Left ventricle myocardium inferior (tissue), 1 donor: ENCODE measurements at regions not wholly inside any gene's neighbourhood (a gene's known extent, or its start where the extent isn't known, plus 50 kb on each side); places are given as distances from the start of the nearest gene placed in this dataset.

ENCODE experiments used
- DNase-seq: peaks from one replicate; pipeline ENCODE4 v3.0.0-alpha.2; 2020
- H3K27ac ChIP-seq: fragments of 200-600 bp; replicated peaks from 2 replicates; pipeline ENCODE4 v1.8.0; 2021
- H3K27me3 ChIP-seq: fragments of 200-600 bp; 2 replicates; pipeline ENCODE4 v1.8.0; 2021; ENCODE audit warnings: low read depth
- H3K36me3 ChIP-seq: fragments of 200-600 bp; 2 replicates; pipeline ENCODE4 v1.8.0; 2021
- H3K4me1 ChIP-seq: fragments of 200-600 bp; 2 replicates; pipeline ENCODE4 v1.8.0; 2021
- H3K4me3 ChIP-seq: fragments of 200-600 bp; 2 replicates; pipeline ENCODE4 v1.8.0; 2021; ENCODE audit warnings: mild to moderate bottlenecking, moderate library complexity
- H3K9me3 ChIP-seq: fragments of 200-600 bp; replicated peaks from 2 replicates; pipeline ENCODE4 v1.8.0; 2021
- intact Hi-C: fragments of 100-400 bp; cut with micrococcal nuclease; formaldehyde crosslinking; loops from one replicate; pipeline ENCODE4 v1.11.0; 2022
- TF ChIP-seq, protein P1 (sequence below): fragments of 200-600 bp; IDR thresholded peaks from 2 replicates; pipeline ENCODE4 v1.8.0; 2021; ENCODE audit warnings: antibody characterized with exemption, mild to moderate bottlenecking, borderline replicate concordance
- donor health status: DM: no; HTN: yes; CAD: no; lungs with severe emphysema.

DNA sequence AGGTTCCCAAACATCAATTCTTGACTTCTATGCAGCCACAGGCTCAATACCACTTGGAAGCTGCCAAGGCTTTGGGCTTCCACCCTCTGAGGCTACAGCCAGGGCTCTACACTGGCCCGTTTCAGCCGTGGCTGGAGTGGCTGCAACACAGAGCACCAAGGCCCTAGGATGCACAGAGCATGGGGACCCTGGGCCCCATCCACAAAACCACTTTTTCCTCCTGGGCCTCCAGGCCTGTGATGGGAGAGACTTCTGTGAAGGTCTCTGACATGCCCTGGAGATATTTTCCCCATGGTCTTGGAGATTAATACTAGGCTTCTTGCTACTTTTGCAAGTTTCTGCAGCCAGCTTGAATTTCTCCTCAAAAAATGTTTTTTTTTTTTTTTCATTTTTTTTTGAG, 655.4 kb upstream of the ZP4 start:
- TF ChIP-seq, protein P1, sequence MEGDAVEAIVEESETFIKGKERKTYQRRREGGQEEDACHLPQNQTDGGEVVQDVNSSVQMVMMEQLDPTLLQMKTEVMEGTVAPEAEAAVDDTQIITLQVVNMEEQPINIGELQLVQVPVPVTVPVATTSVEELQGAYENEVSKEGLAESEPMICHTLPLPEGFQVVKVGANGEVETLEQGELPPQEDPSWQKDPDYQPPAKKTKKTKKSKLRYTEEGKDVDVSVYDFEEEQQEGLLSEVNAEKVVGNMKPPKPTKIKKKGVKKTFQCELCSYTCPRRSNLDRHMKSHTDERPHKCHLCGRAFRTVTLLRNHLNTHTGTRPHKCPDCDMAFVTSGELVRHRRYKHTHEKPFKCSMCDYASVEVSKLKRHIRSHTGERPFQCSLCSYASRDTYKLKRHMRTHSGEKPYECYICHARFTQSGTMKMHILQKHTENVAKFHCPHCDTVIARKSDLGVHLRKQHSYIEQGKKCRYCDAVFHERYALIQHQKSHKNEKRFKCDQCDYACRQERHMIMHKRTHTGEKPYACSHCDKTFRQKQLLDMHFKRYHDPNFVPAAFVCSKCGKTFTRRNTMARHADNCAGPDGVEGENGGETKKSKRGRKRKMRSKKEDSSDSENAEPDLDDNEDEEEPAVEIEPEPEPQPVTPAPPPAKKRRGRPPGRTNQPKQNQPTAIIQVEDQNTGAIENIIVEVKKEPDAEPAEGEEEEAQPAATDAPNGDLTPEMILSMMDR, result no peak
- intact Hi-C loops, result no loop called here
- Histone ChIP-seq H3K27me3 (no peaks in the 10 kb centered on the region), H3K4me3 (no peak overlapping the region), H3K4me1 (no peaks in the 10 kb centered on the region), H3K27ac (no peak overlapping the region), H3K9me3 (peaks cover 23% of the 10 kb centered on the region), H3K36me3 (no peaks in the 10 kb centered on the region)
- no peak for DNase-seq

DNA sequence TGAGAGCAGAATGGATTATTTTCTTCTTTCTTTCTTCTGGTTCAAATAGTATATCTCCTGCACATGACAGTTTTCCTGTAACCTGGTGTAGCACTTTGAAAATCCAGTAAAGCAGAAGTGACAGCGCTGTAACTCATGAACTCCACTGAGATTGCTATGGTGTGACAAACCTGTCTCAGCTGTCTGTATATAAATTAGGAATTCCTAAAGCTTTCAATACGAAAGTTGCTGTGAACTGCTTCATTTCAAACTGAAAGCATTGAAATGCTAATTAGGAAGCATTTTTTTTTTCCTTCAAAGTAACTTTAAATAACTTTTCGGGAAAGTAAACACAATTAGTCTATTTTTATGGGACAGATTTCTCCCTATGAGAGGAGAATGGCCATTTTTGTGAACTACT, 646.9 kb upstream of the ZP4 start:
- TF ChIP-seq, protein P1, result no peak
- Histone ChIP-seq H3K27me3 (no peaks in the 10 kb centered on the region), H3K27ac (no peak overlapping the region), H3K4me1 (no peaks in the 10 kb centered on the region), H3K9me3 (no peaks in the 10 kb centered on the region), H3K36me3 (no peaks in the 10 kb centered on the region), H3K4me3 (no peak overlapping the region)
- intact Hi-C loops, result no loop called here
- no peak for DNase-seq

DNA sequence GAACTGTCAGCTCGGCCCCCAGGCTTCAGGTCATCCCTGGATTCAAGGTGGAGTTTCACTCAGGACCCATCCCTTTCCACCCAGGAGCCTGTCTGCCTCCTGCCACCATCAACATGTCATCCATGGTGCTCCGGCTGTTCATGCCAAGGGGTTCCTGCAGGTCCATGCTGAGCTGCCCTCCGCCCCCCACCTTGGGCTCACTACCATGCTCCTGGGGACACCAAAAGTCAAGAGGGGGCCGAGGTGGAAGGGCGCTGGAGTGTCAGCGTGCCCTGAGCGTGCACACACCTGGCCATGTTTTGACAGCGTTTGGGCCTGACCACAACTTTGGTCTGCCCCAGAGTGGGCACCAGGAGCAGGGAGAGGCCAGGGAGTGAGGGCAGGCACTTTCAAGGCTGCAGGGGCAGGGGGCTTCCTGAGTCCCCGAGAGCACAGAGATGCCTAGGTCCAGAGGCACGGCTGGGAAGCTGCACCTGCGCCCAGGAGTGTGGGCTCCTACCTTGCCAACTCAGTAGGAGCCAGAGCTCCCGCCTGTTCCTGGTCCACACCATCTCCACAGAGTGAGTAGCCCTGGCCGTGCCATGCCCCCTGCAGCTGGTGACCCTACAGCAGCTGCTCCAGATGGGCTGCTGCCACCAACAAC, 639.6 kb upstream of the ZP4 start:
- no peak overlapping the region for H3K4me3 ChIP-seq
- peaks cover 25% of the 10 kb centered on the region for H3K9me3 ChIP-seq
- no peaks in the 10 kb centered on the region for H3K4me1 ChIP-seq
- no peak for DNase-seq
- no peak overlapping the region for H3K27ac ChIP-seq
- intact Hi-C loops, result no loop called here
- H3K36me3 ChIP-seq, result no peaks in the 10 kb centered on the region
- TF ChIP-seq, protein P1, result no peak
- H3K27me3 ChIP-seq, result no peaks in the 10 kb centered on the region

DNA sequence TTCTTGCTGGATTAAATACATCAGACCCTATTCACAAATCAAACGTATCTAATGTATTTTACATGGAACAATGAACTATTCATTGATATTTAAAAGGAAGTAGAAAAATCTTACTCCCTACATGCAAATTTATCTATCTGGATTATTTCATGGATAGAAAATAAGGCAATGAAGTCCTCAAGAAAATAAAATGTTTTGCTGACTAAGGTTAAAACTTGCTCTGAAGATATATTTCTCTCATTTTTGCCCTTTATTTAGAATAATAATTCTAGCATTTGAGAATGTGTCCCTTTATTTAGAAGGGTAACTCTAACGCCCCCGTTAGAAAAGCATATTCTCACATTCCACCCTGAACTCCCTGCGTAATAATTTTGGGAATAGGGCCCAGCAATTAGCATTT, 627.0 kb upstream of the ZP4 start:
- H3K27me3 ChIP-seq, result no peaks in the 10 kb centered on the region
- no peaks in the 10 kb centered on the region for H3K4me1 ChIP-seq
- H3K4me3 ChIP-seq, result no peak overlapping the region
- peaks cover 46% of the 10 kb centered on the region for H3K9me3 ChIP-seq
- H3K27ac ChIP-seq, result no peak overlapping the region
- TF ChIP-seq, protein P1, result no peak
- no peaks in the 10 kb centered on the region for H3K36me3 ChIP-seq
- DNase-seq, result no peak
- intact Hi-C loops, result no loop called here

DNA sequence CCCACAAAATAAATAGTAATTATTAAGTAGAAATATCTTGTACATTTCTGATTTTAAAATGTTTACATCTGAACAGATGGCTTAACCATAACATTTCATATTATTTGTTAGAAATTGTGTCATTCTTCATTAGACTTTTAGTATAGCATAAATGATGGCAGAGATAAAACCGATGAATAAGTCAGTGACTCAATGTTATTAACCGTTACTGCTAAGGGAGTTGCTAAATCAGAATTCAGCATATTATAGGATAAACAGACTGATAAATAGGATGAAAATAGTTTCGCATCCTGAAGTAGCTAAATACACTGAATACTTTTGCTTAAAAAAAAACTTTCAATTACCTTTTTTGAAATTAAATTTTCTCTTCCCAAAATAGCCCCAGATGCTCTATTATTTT, 610.6 kb upstream of the ZP4 start:
- Histone ChIP-seq H3K4me1 (no peaks in the 10 kb centered on the region), H3K27me3 (no peaks in the 10 kb centered on the region), H3K36me3 (no peaks in the 10 kb centered on the region), H3K9me3 (peaks cover 13% of the 10 kb centered on the region), H3K27ac (no peak overlapping the region), H3K4me3 (no peak overlapping the region)
- TF ChIP-seq, protein P1, result no peak
- no peak for DNase-seq
- intact Hi-C loops, result no loop called here
